ENCODE measurements at regions not wholly inside any gene's neighbourhood (a gene's known extent, or its start where the extent isn't known, plus 50 kb on each side); places are given as distances from the start of the nearest gene placed in this dataset.

- TF ChIP-seq POLR2AphosphoS5 (IDR thresholded peaks at IDR 0.05): no peak
- no peak for TF ChIP-seq POLR2A (IDR thresholded peaks at IDR 0.05)
- TF ChIP-seq CTCF (IDR thresholded peaks at IDR 0.05 in 8 of 11, conservative IDR thresholded peaks at IDR 0.05 in 3 of 11): no peak
- intact Hi-C loops (cut with DNase I; ENCODE audit: low total_unique reads): no loop called here
- no peaks in the 10 kb centered on the region for H3K9me3 ChIP-seq
- WGBS, 5 donors: 81 to 92% (median 87%) methylated on average over 13 of the region's 13 CpGs
- H3K4me3 ChIP-seq: no peak overlapping the region
- H3K27ac ChIP-seq: no peak overlapping the region
- DNase-seq: no peak
- no peaks in the 10 kb centered on the region for H3K27me3 ChIP-seq (replicated peaks in 1 of 7)
- H3K4me1 ChIP-seq: no peaks in the 10 kb centered on the region
- H3K36me3 ChIP-seq: peaks cover 0 to 1% (median 0%) of the 10 kb centered on the region in 6 donors
These were observed 132.7 kb upstream of the ASB18 start for GRCh38 chr2:236396818-236397350.

- H3K27me3 ChIP-seq (replicated peaks in 1 of 7): no peaks in the 10 kb centered on the region
These were observed 133.5 kb upstream of the ASB18 start for GRCh38 chr2:236397681-236398080.

GRCh38 chr2:236399409-236399808 is 135.2 kb upstream of the ASB18 start:
- Histone ChIP-seq H3K27ac (no peak overlapping the region), H3K9me3 (no peaks in the 10 kb centered on the region), H3K4me1 (no peaks in the 10 kb centered on the region), H3K36me3 (no peaks in the 10 kb centered on the region), H3K27me3 (replicated peaks in 1 of 7) (no peaks in the 10 kb centered on the region), H3K4me3 (no peak overlapping the region)
- no peak for DNase-seq
- 89 to 96% (median 94%) methylated on average over 15 of the region's 15 CpGs for WGBS, 5 donors
- intact Hi-C loops (cut with DNase I; ENCODE audit: low total_unique reads): no loop called here
- no peak for TF ChIP-seq POLR2AphosphoS5 (IDR thresholded peaks at IDR 0.05)
- TF ChIP-seq CTCF (IDR thresholded peaks at IDR 0.05 in 8 of 11, conservative IDR thresholded peaks at IDR 0.05 in 3 of 11): no peak
- TF ChIP-seq POLR2A (IDR thresholded peaks at IDR 0.05): no peak

More at GRCh38 chr2:236397681-236398080, 133.5 kb upstream of the ASB18 start:
- Histone ChIP-seq H3K4me1 (no peaks in the 10 kb centered on the region), H3K36me3 (no peaks in the 10 kb centered on the region), H3K27ac (no peak overlapping the region), H3K9me3 (no peaks in the 10 kb centered on the region), H3K4me3 (no peak overlapping the region)
- 85 to 95% (median 93%) methylated on average over 4 of the region's 4 CpGs for WGBS, 5 donors
- intact Hi-C loops (cut with DNase I; ENCODE audit: low total_unique reads): no loop called here
- TF ChIP-seq CTCF (IDR thresholded peaks at IDR 0.05 in 8 of 11, conservative IDR thresholded peaks at IDR 0.05 in 3 of 11): no peak
- TF ChIP-seq POLR2AphosphoS5 (IDR thresholded peaks at IDR 0.05): no peak
- TF ChIP-seq POLR2A (IDR thresholded peaks at IDR 0.05): no peak
- no peak for DNase-seq

GRCh38 chr2:236400046-236400574 is 135.9 kb upstream of the ASB18 start:
- intact Hi-C loops (cut with DNase I; ENCODE audit: low total_unique reads): no loop called here
- Histone ChIP-seq H3K4me1 (no peaks in the 10 kb centered on the region), H3K9me3 (no peaks in the 10 kb centered on the region), H3K36me3 (no peaks in the 10 kb centered on the region), H3K4me3 (no peak overlapping the region), H3K27me3 (replicated peaks in 1 of 7) (no peaks in the 10 kb centered on the region), H3K27ac (no peak overlapping the region)
- no peak for DNase-seq
- 90 to 95% (median 94%) methylated on average over 8 to 10 of the region's 10 CpGs for WGBS, 5 donors
- TF ChIP-seq CTCF (IDR thresholded peaks at IDR 0.05 in 8 of 11, conservative IDR thresholded peaks at IDR 0.05 in 3 of 11) (no peak), POLR2AphosphoS5 (IDR thresholded peaks at IDR 0.05) (no peak), POLR2A (IDR thresholded peaks at IDR 0.05) (no peak)
